ENCODE measurements at regions not wholly inside any gene's neighbourhood (a gene's known extent, or its start where the extent isn't known, plus 50 kb on each side); places are given as distances from the start of the nearest gene placed in this dataset.
"Not testable (repeated sequence)": the region's sequence is repeated elsewhere in the genome, so short reads cannot be mapped to it uniquely, and the experiment has no call there.

- H3K4me3 ChIP-seq (ENCODE audit: extremely low read depth in 1 of 4, insufficient read depth in 2 of 4, low read depth in 3 of 4, low read length in 4 of 4); H3K18ac ChIP-seq (ENCODE audit: extremely low read depth, low read length); H3K27me3 ChIP-seq (replicated peaks in 1 of 4; ENCODE audit: control insufficient read depth in 3 of 4, extremely low read depth in 1 of 4, insufficient read depth in 3 of 4, low read length in 3 of 4); H3K56ac ChIP-seq (replicated peaks; ENCODE audit: insufficient read length, low read depth, low read length); H2BK5ac ChIP-seq (ENCODE audit: low read depth, low read length); H2BK12ac ChIP-seq (ENCODE audit: low read depth, low read length); H3K4me2 ChIP-seq (ENCODE audit: insufficient read depth in 1 of 2, low read depth in 2 of 2, low read length in 2 of 2); H4K91ac ChIP-seq (replicated peaks; ENCODE audit: insufficient read length, low read length); H3K27ac ChIP-seq (ENCODE audit: low read depth, low read length); H3K79me2 ChIP-seq (ENCODE audit: control insufficient read depth in 1 of 2, insufficient read depth in 2 of 2, low read length in 2 of 2); H2AFZ ChIP-seq (ENCODE audit: low read length); H3K23ac ChIP-seq (ENCODE audit: insufficient read length); H4K5ac ChIP-seq (ENCODE audit: insufficient read length, low read depth, low read length); H2BK120ac ChIP-seq (replicated peaks; ENCODE audit: low read depth, low read length); H3K36me3 ChIP-seq (ENCODE audit: control insufficient read depth in 2 of 4, insufficient read depth in 4 of 4, low read length in 3 of 4); H4K8ac ChIP-seq (ENCODE audit: extremely low read depth, insufficient read depth, low read length); H2BK20ac ChIP-seq (ENCODE audit: low read length); H3K79me1 ChIP-seq (ENCODE audit: low read depth, low read length); DNase-seq (ENCODE audit: low read depth in 1 of 2, low spot score in 2 of 2); H2BK15ac ChIP-seq (ENCODE audit: low read length); H2AK5ac ChIP-seq (ENCODE audit: low read depth, low read length); FAIRE-seq; H3K4me1 ChIP-seq (replicated peaks in 1 of 4; ENCODE audit: control insufficient read depth in 3 of 4, insufficient read depth in 4 of 4, low read length in 3 of 4); H3K14ac ChIP-seq (ENCODE audit: insufficient read length); H3K23me2 ChIP-seq (ENCODE audit: low read depth, low read length); H4K20me1 ChIP-seq (replicated peaks in 1 of 2; ENCODE audit: control insufficient read depth in 1 of 2, insufficient read depth in 2 of 2, low read length in 2 of 2); POLR2A ChIA-PET (ENCODE audit: partially characterized antibody); H3K9me3 ChIP-seq (ENCODE audit: insufficient read depth in 2 of 2, low read depth in 1 of 2, low read length in 1 of 2); H3K9ac ChIP-seq (replicated peaks in 1 of 4; ENCODE audit: extremely low read depth in 1 of 4, low read depth in 3 of 4, low read length in 3 of 4); H3K4ac ChIP-seq (replicated peaks; ENCODE audit: insufficient read length, low read depth, low read length): not testable (repeated sequence)
- CTCF ChIA-PET (ENCODE audit: partially characterized antibody): interaction anchor here (0.7 kb wide), 1 partner anchor 111 kb away, joined by 3 read pairs; no protein-coding TSS in a partner anchor
- 95% methylated on average over 33 of the region's 33 CpGs; no CpG with 5 or more reads in 1 of the 2 experiments for WGBS, 2 experiments (ENCODE audit: extremely low coverage in 1 of 2, insufficient coverage in 1 of 2, insufficient read length in 1 of 2, insufficient replicate concordance in 2 of 2, low coverage in 1 of 2, low lambda C conversion rate in 2 of 2, missing lambda C conversion rate in 1 of 2)
These were observed 66.6 kb upstream of the LYSMD4 start for GRCh38 chr15:99799854-99800250.

- H2BK5ac ChIP-seq (ENCODE audit: low read depth, low read length); H3K79me1 ChIP-seq (ENCODE audit: low read depth, low read length); H3K56ac ChIP-seq (replicated peaks; ENCODE audit: insufficient read length, low read depth, low read length); H3K27me3 ChIP-seq (replicated peaks in 1 of 4; ENCODE audit: control insufficient read depth in 3 of 4, extremely low read depth in 1 of 4, insufficient read depth in 3 of 4, low read length in 3 of 4); H4K91ac ChIP-seq (replicated peaks; ENCODE audit: insufficient read length, low read length); H3K4ac ChIP-seq (replicated peaks; ENCODE audit: insufficient read length, low read depth, low read length); H2BK15ac ChIP-seq (ENCODE audit: low read length); H3K23me2 ChIP-seq (ENCODE audit: low read depth, low read length); H3K79me2 ChIP-seq (ENCODE audit: control insufficient read depth in 1 of 2, insufficient read depth in 2 of 2, low read length in 2 of 2); H3K14ac ChIP-seq (ENCODE audit: insufficient read length); H3K27ac ChIP-seq (ENCODE audit: low read depth, low read length); POLR2A ChIA-PET (ENCODE audit: partially characterized antibody); H4K8ac ChIP-seq (ENCODE audit: extremely low read depth, insufficient read depth, low read length); H2BK120ac ChIP-seq (replicated peaks; ENCODE audit: low read depth, low read length); H3K18ac ChIP-seq (ENCODE audit: extremely low read depth, low read length); H2BK12ac ChIP-seq (ENCODE audit: low read depth, low read length); H4K20me1 ChIP-seq (replicated peaks in 1 of 2; ENCODE audit: control insufficient read depth in 1 of 2, insufficient read depth in 2 of 2, low read length in 2 of 2); H3K36me3 ChIP-seq (ENCODE audit: control insufficient read depth in 2 of 4, insufficient read depth in 4 of 4, low read length in 3 of 4); DNase-seq (ENCODE audit: low read depth in 1 of 2, low spot score in 2 of 2); H3K4me1 ChIP-seq (replicated peaks in 1 of 4; ENCODE audit: control insufficient read depth in 3 of 4, insufficient read depth in 4 of 4, low read length in 3 of 4); H2AFZ ChIP-seq (ENCODE audit: low read length); H3K9me3 ChIP-seq (ENCODE audit: insufficient read depth in 2 of 2, low read depth in 1 of 2, low read length in 1 of 2); H4K5ac ChIP-seq (ENCODE audit: insufficient read length, low read depth, low read length); H3K4me3 ChIP-seq (ENCODE audit: extremely low read depth in 1 of 4, insufficient read depth in 2 of 4, low read depth in 3 of 4, low read length in 4 of 4); H3K4me2 ChIP-seq (ENCODE audit: insufficient read depth in 1 of 2, low read depth in 2 of 2, low read length in 2 of 2); FAIRE-seq; H3K23ac ChIP-seq (ENCODE audit: insufficient read length); H2BK20ac ChIP-seq (ENCODE audit: low read length); H3K9ac ChIP-seq (replicated peaks in 1 of 4; ENCODE audit: extremely low read depth in 1 of 4, low read depth in 3 of 4, low read length in 3 of 4); H2AK5ac ChIP-seq (ENCODE audit: low read depth, low read length): not testable (repeated sequence)
- CTCF ChIA-PET (ENCODE audit: partially characterized antibody): interaction anchor here (0.6 to 2.3 kb wide), 4 partner anchors 70 to 1967 kb away, joined by 3 to 9 read pairs (median 4); no protein-coding TSS in a partner anchor
- WGBS, 2 experiments (ENCODE audit: extremely low coverage in 1 of 2, insufficient coverage in 1 of 2, insufficient read length in 1 of 2, insufficient replicate concordance in 2 of 2, low coverage in 1 of 2, low lambda C conversion rate in 2 of 2, missing lambda C conversion rate in 1 of 2): 92% methylated on average over 12 of the region's 26 CpGs; no CpG with 5 or more reads in 1 of the 2 experiments
These were observed 66.1 kb upstream of the LYSMD4 start for GRCh38 chr15:99799182-99799853.
